GM12878 (cell line): ENCODE measurements at regions not wholly inside any gene's neighbourhood (a gene's known extent, or its start where the extent isn't known, plus 50 kb on each side); places are given as distances from the start of the nearest gene placed in this dataset.
A peak's percentile ranks its signal among the peaks of the same experiment; 100 is the strongest.

ENCODE experiments used
- ATAC-seq: fragments of 200-7000 bp; cut with Tn5 transposase; 3 replicates; pipeline ENCODE4 v1.9.1; 2020; ENCODE audit warnings: mild to moderate bottlenecking, moderate library complexity
- BruUV-seq: library from RNA; stranded (reverse); fragments of 400-500 nt; replicated peaks from 2 replicates; lab custom pipeline; 2021; lab: Mats Ljungman, UMichigan
- CTCF ChIA-PET: fragments of 300-600 bp; sonication (Branson Sonifier 250); formaldehyde crosslinking; extraction: SDS; loops from one replicate; lab custom pipeline; 2021; ENCODE audit warnings: inconsistent platforms; lab: Yijun Ruan, JAX
- POLR2A ChIA-PET: fragments of 350-600 bp; formaldehyde crosslinking; extraction: SDS; loops from one replicate; lab custom pipeline; 2021; ENCODE audit warnings: inconsistent platforms; lab: Charles Lee
- RAD21 ChIA-PET: fragments of 300-600 bp; sonication (Branson Sonifier 250); formaldehyde crosslinking; loops from one replicate; lab custom pipeline; 2023; ENCODE audit warnings: antibody characterized with exemption; ENCODE audit not compliant: unreplicated experiment; lab: Charles Lee
- SMC1A ChIA-PET: fragments of 300-600 bp; sonication (Branson Sonifier 250); formaldehyde crosslinking; loops from one replicate; lab custom pipeline; 2023; ENCODE audit not compliant: unreplicated experiment, uncharacterized antibody; lab: Charles Lee
- DNase-seq: peaks from one replicate; pipeline ENCODE4 v3.0.0-alpha.2; 2011; ENCODE audit warnings: low read depth, low spot score
- FAIRE-seq: peaks from 3 replicates; lab custom pipeline; 2011; peaks lifted over from hg19 to GRCh38; lab: Jason Lieb, UNC
- H2AFZ ChIP-seq: 2 replicates; pipeline ENCODE4 v1.6.0; 2011; ENCODE audit warnings: low read depth, low read length, control low read depth; ENCODE audit not compliant: control insufficient read depth
- H3K27ac ChIP-seq: 2 replicates; pipeline ENCODE4 v1.5.1; 2011; ENCODE audit warnings: control low read depth; ENCODE audit not compliant: control insufficient read depth, insufficient read depth
- H3K27me3 ChIP-seq, 2 experiments: replicated peaks in 1 of 2; 2 replicates each; pipeline versions ENCODE4 v1.6.0 to v1.6.1; 2011; ENCODE audit warnings: low read length in 1 of 2; ENCODE audit not compliant: control insufficient read depth in 2 of 2, insufficient read depth in 2 of 2
- H3K36me3 ChIP-seq, 2 experiments: 2 replicates each; pipeline ENCODE4 v1.5.1; 2011; ENCODE audit warnings: low read length in 1 of 2; ENCODE audit not compliant: control insufficient read depth in 2 of 2, insufficient read depth in 2 of 2
- H3K4me1 ChIP-seq: 2 replicates; pipeline ENCODE4 v1.6.1; 2011; ENCODE audit warnings: mild to moderate bottlenecking, low read length, moderate library complexity, mixed read lengths; ENCODE audit not compliant: control insufficient read depth, insufficient read depth
- H3K4me2 ChIP-seq: 2 replicates; pipeline ENCODE4 v1.6.0; 2011; ENCODE audit warnings: control low read depth; ENCODE audit not compliant: control insufficient read depth, insufficient read depth
- H3K4me3 ChIP-seq: fragments of 200-600 bp; sonication (generic); 2 replicates; pipeline ENCODE4 v1.5.1; 2016
- H3K79me2 ChIP-seq: 2 replicates; pipeline ENCODE4 v1.6.0; 2011; ENCODE audit warnings: low read length; ENCODE audit not compliant: control insufficient read depth, insufficient read depth
- H3K9ac ChIP-seq: 2 replicates; pipeline ENCODE4 v1.8.0; 2011; ENCODE audit warnings: low read length, control low read depth, mixed read lengths; ENCODE audit not compliant: control insufficient read depth, insufficient read depth
- H3K9me3 ChIP-seq: replicated peaks from 3 replicates; pipeline ENCODE4 v1.5.1; 2011; ENCODE audit warnings: mild to moderate bottlenecking, low read length; ENCODE audit not compliant: control insufficient read depth, insufficient read depth
- H4K20me1 ChIP-seq: 2 replicates; pipeline ENCODE4 v1.6.0; 2011; ENCODE audit not compliant: control insufficient read depth, insufficient read depth
- LARP7 ChIP-seq: fragments of 450-650 bp; IDR thresholded peaks from 2 replicates; pipeline ENCODE4 v1.6.1; 2017; ENCODE audit warnings: mild to moderate bottlenecking
- MEF2B ChIP-seq: fragments of 450-650 bp; IDR thresholded peaks from 2 replicates; pipeline ENCODE4 v1.6.1; 2018; ENCODE audit warnings: mild to moderate bottlenecking, moderate library complexity; ENCODE audit not compliant: partially characterized antibody, poor library complexity, severe bottlenecking
- ZBTB4 ChIP-seq: fragments of 450-650 bp; formaldehyde crosslinking; IDR thresholded peaks from 2 replicates; pipeline ENCODE4 v1.4.0; 2022; ENCODE audit warnings: mild to moderate bottlenecking, moderate library complexity
- WGBS: methylation state at CpG from one replicate; pipeline ENCODE4 v1.1.6; 2016; ENCODE audit warnings: low lambda C conversion rate; ENCODE audit not compliant: insufficient replicate concordance, insufficient coverage; ENCODE audit errors: missing lambda C conversion rate; 5-methylcytosine and 5-hydroxymethylcytosine counted together
- in situ Hi-C: fragments of 300-500 bp; cut with MboI; formaldehyde crosslinking; loops from 9 replicates; pipeline ENCODE4 v1.14.3; 2018; ENCODE audit warnings: mixed read lengths
- intact Hi-C: fragments of 100-400 bp; cut with micrococcal nuclease; formaldehyde crosslinking; loops from one replicate; pipeline ENCODE4 v1.14.2; 2022; ENCODE audit not compliant: unreplicated experiment
- TF ChIP-seq, protein P1 (sequence below): fragments of 450-650 bp; IDR thresholded peaks from 2 replicates; pipeline ENCODE4 v1.6.1; 2016; ENCODE audit warnings: mild to moderate bottlenecking
- TF ChIP-seq, protein P2 (sequence below): fragments of 450-650 bp; IDR thresholded peaks from 2 replicates; pipeline ENCODE4 v1.6.1; 2017; ENCODE audit warnings: mild to moderate bottlenecking, moderate library complexity
- TF ChIP-seq, protein P3 (sequence below): fragments of 450-650 bp; formaldehyde crosslinking; IDR thresholded peaks from 2 replicates; pipeline ENCODE4 v1.4.0; 2020; ENCODE audit warnings: mild to moderate bottlenecking, moderate library complexity

DNA sequence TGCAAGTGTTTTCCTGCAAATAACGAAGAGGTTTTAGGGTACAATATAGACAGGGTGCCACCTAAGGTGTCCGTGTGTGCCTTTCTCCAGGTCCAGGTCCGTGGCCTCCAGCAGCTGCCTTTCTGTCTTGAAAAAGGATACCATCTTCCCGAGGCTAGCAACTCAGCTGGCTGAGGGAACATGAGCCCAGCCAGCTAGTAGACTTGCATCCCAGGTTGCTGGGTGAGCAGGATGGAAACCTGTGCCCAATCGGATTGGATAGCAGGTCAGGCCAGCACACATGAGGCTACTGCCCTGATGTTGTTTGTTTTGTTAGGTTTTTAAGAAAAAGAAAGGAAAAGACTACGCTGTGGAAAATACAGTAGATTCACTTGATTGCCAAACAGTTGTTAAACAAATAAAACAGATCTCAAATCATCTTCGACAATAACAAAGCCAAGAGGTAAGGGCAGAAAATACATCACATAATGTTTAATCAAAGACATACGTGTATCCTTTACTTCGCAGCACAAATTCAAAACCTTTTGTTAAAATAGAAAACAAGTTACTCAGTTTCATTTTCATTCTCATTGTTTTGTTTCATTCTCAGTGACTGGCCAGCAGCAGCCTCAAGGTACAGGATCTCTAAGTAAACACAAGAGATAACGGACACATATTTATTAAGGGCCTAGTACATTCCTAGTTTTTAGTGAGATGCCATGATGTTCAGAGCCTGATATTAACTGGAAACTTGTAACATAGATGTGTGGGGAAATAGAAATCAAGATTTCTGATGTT, 661.2 kb upstream of the NR2F2 start:
- ATAC-seq (peak; percentile 88), FAIRE-seq (no peak), DNase-seq (peak; percentile 35)
- peak overlapping the region; percentile 71 for H2AFZ ChIP-seq
- no peaks in the 10 kb centered on the region for H4K20me1 ChIP-seq
- POLR2A ChIA-PET, result interaction anchor here (0.8 kb wide), 1 partner anchor 23 kb away, joined by 3 read pairs; no protein-coding TSS in a partner anchor
- peak overlapping the region; percentile 28 for H3K27ac ChIP-seq
- no peaks in the 10 kb centered on the region for H3K79me2 ChIP-seq
- peak overlapping the region; percentile 4; the same call in 1 of the 2 replicates for H3K4me3 ChIP-seq
- TF ChIP-seq LARP7 (0 out of 2 replicates have a peak, but pooled peaks have one; percentile 33), MEF2B (no peak), ZBTB4 (CRISPR knock-in tag) (0 out of 2 replicates have a peak, but pooled peaks have one; percentile 31)
- TF ChIP-seq, protein P1, sequence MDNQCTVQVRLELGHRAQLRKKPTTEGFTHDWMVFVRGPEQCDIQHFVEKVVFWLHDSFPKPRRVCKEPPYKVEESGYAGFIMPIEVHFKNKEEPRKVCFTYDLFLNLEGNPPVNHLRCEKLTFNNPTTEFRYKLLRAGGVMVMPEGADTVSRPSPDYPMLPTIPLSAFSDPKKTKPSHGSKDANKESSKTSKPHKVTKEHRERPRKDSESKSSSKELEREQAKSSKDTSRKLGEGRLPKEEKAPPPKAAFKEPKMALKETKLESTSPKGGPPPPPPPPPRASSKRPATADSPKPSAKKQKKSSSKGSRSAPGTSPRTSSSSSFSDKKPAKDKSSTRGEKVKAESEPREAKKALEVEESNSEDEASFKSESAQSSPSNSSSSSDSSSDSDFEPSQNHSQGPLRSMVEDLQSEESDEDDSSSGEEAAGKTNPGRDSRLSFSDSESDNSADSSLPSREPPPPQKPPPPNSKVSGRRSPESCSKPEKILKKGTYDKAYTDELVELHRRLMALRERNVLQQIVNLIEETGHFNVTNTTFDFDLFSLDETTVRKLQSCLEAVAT, result peak; percentile 80; the same call in 1 of the 2 replicates
- TF ChIP-seq, protein P2, sequence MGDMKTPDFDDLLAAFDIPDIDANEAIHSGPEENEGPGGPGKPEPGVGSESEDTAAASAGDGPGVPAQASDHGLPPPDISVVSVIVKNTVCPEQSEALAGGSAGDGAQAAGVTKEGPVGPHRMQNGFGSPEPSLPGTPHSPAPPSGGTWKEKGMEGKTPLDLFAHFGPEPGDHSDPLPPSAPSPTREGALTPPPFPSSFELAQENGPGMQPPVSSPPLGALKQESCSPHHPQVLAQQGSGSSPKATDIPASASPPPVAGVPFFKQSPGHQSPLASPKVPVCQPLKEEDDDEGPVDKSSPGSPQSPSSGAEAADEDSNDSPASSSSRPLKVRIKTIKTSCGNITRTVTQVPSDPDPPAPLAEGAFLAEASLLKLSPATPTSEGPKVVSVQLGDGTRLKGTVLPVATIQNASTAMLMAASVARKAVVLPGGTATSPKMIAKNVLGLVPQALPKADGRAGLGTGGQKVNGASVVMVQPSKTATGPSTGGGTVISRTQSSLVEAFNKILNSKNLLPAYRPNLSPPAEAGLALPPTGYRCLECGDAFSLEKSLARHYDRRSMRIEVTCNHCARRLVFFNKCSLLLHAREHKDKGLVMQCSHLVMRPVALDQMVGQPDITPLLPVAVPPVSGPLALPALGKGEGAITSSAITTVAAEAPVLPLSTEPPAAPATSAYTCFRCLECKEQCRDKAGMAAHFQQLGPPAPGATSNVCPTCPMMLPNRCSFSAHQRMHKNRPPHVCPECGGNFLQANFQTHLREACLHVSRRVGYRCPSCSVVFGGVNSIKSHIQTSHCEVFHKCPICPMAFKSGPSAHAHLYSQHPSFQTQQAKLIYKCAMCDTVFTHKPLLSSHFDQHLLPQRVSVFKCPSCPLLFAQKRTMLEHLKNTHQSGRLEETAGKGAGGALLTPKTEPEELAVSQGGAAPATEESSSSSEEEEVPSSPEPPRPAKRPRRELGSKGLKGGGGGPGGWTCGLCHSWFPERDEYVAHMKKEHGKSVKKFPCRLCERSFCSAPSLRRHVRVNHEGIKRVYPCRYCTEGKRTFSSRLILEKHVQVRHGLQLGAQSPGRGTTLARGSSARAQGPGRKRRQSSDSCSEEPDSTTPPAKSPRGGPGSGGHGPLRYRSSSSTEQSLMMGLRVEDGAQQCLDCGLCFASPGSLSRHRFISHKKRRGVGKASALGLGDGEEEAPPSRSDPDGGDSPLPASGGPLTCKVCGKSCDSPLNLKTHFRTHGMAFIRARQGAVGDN, result 0 out of 2 replicates have a peak, but pooled peaks have one; percentile 23
- TF ChIP-seq, protein P3, sequence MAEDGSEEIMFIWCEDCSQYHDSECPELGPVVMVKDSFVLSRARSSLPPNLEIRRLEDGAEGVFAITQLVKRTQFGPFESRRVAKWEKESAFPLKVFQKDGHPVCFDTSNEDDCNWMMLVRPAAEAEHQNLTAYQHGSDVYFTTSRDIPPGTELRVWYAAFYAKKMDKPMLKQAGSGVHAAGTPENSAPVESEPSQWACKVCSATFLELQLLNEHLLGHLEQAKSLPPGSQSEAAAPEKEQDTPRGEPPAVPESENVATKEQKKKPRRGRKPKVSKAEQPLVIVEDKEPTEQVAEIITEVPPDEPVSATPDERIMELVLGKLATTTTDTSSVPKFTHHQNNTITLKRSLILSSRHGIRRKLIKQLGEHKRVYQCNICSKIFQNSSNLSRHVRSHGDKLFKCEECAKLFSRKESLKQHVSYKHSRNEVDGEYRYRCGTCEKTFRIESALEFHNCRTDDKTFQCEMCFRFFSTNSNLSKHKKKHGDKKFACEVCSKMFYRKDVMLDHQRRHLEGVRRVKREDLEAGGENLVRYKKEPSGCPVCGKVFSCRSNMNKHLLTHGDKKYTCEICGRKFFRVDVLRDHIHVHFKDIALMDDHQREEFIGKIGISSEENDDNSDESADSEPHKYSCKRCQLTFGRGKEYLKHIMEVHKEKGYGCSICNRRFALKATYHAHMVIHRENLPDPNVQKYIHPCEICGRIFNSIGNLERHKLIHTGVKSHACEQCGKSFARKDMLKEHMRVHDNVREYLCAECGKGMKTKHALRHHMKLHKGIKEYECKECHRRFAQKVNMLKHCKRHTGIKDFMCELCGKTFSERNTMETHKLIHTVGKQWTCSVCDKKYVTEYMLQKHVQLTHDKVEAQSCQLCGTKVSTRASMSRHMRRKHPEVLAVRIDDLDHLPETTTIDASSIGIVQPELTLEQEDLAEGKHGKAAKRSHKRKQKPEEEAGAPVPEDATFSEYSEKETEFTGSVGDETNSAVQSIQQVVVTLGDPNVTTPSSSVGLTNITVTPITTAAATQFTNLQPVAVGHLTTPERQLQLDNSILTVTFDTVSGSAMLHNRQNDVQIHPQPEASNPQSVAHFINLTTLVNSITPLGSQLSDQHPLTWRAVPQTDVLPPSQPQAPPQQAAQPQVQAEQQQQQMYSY (CRISPR knock-in tag), result no peak
- peak overlapping the region; percentile 80 for H3K4me2 ChIP-seq
- RAD21 ChIA-PET, result interaction anchor here (1.2 kb wide), 1 partner anchor 383 kb away, joined by 5 read pairs; no protein-coding TSS in a partner anchor
- no peaks in the 10 kb centered on the region for H3K36me3 ChIP-seq
- H3K9ac ChIP-seq, result peak overlapping the region; percentile 61
- no peaks in the 10 kb centered on the region for H3K4me1 ChIP-seq
- BruUV-seq, result TSS peak; percentile 88
- no peaks in the 10 kb centered on the region for H3K9me3 ChIP-seq
- CTCF ChIA-PET, result interaction anchor here (0.7 to 0.9 kb wide), 3 partner anchors 13 to 73 kb away, joined by 3 to 4 read pairs (median 3); no protein-coding TSS in a partner anchor
- SMC1A ChIA-PET, result interaction anchor here (0.8 to 2.9 kb wide), 6 partner anchors 12 to 201 kb away, joined by 3 to 11 read pairs (median 4); no protein-coding TSS in a partner anchor
- WGBS, result 14% methylated on average over 10 of the region's 10 CpGs
- in situ Hi-C loops (no loop called here), intact Hi-C loops (no loop called here)
- no peaks in the 10 kb centered on the region for H3K27me3 ChIP-seq
